ENCODE measurements at regions not wholly inside any gene's neighbourhood (a gene's known extent, or its start where the extent isn't known, plus 50 kb on each side); places are given as distances from the start of the nearest gene placed in this dataset.

DNA sequence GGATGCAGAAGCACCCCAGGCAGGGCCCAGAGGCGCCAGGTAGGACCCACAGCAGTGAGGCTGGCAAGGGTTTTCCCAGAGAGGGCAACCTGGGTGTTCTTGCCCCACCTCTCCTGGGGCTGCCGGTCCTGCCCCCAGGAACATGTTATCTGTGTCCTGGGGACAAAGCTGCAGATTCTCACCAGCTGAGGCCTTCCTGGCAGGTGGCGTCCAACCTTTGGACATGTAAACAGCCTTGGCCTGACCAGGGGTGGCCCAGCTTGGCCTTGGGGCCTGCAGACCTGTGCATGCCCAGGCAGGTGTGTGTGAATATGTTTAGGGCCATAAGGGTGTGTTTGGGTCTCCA is 101.8 kb upstream of the LARP1 start:
- H2BK120ac ChIP-seq (replicated peaks; ENCODE audit: low read depth, low read length) = no peak overlapping the region
- no peak overlapping the region; the same call in 1 of the 2 replicates for H2BK12ac ChIP-seq (ENCODE audit: low read depth, low read length)
- no peaks in the 10 kb centered on the region for H3K79me2 ChIP-seq (ENCODE audit: control insufficient read depth in 1 of 2, insufficient read depth in 2 of 2, low read length in 2 of 2)
- H3K23me2 ChIP-seq (ENCODE audit: low read depth, low read length) = no peaks in the 10 kb centered on the region
- no peak overlapping the region for H3K27ac ChIP-seq (ENCODE audit: low read depth, low read length)
- no peak overlapping the region for H3K18ac ChIP-seq (ENCODE audit: extremely low read depth, low read length)
- H2BK5ac ChIP-seq (ENCODE audit: low read depth, low read length) = 0 out of 2 replicates have a peak overlapping the region, but pooled peaks have one; percentile 46
- no peaks in the 10 kb centered on the region for H3K79me1 ChIP-seq (ENCODE audit: low read depth, low read length)
- no peak overlapping the region for H3K23ac ChIP-seq (ENCODE audit: insufficient read length)
- FAIRE-seq = no peak
- H3K14ac ChIP-seq (ENCODE audit: insufficient read length) = no peak overlapping the region
- no peak overlapping the region for H3K56ac ChIP-seq (replicated peaks; ENCODE audit: insufficient read length, low read depth, low read length)
- H3K36me3 ChIP-seq (ENCODE audit: control insufficient read depth in 2 of 4, insufficient read depth in 4 of 4, low read length in 3 of 4) = no peaks in the 10 kb centered on the region
- no peak overlapping the region for H3K9ac ChIP-seq (replicated peaks in 1 of 4; ENCODE audit: extremely low read depth in 1 of 4, low read depth in 3 of 4, low read length in 3 of 4)
- H2AFZ ChIP-seq (ENCODE audit: low read length) = no peak overlapping the region
- H3K4me2 ChIP-seq (ENCODE audit: insufficient read depth in 1 of 2, low read depth in 2 of 2, low read length in 2 of 2) = no peak overlapping the region
- ChIA-PET CTCF (ENCODE audit: partially characterized antibody) (interaction anchor here (0.6 to 5.1 kb wide), 10 partner anchors 21 to 176 kb away, joined by 3 to 46 read pairs (median 4); no protein-coding TSS in a partner anchor), POLR2A (ENCODE audit: partially characterized antibody) (no interaction called here)
- no peak overlapping the region for H2BK15ac ChIP-seq (ENCODE audit: low read length)
- H3K4me1 ChIP-seq (replicated peaks in 1 of 4; ENCODE audit: control insufficient read depth in 3 of 4, insufficient read depth in 4 of 4, low read length in 3 of 4) = peaks cover 0 to 7% (median 2%) of the 10 kb centered on the region in 4 experiments; a peak in 2 of 7 replicates
- no peaks in the 10 kb centered on the region; a peak in 2 of 7 replicates for H3K27me3 ChIP-seq (replicated peaks in 1 of 4; ENCODE audit: control insufficient read depth in 3 of 4, extremely low read depth in 1 of 4, insufficient read depth in 3 of 4, low read length in 3 of 4)
- no peak for DNase-seq (ENCODE audit: low read depth in 1 of 2, low spot score in 2 of 2)
- H4K20me1 ChIP-seq (replicated peaks in 1 of 2; ENCODE audit: control insufficient read depth in 1 of 2, insufficient read depth in 2 of 2, low read length in 2 of 2) = no peaks in the 10 kb centered on the region
- no peak overlapping the region for H3K4ac ChIP-seq (replicated peaks; ENCODE audit: insufficient read length, low read depth, low read length)
- no peaks in the 10 kb centered on the region for H3K9me3 ChIP-seq (ENCODE audit: insufficient read depth in 2 of 2, low read depth in 1 of 2, low read length in 1 of 2)
- no peak overlapping the region for H2BK20ac ChIP-seq (ENCODE audit: low read length)
- H4K91ac ChIP-seq (replicated peaks; ENCODE audit: insufficient read length, low read length) = no peak overlapping the region
- no peak overlapping the region for H4K8ac ChIP-seq (ENCODE audit: extremely low read depth, insufficient read depth, low read length)
- no peak for TF ChIP-seq BACH1 (IDR thresholded peaks at IDR 0.05; ENCODE audit: low read length)
- TF ChIP-seq GTF2F1 (IDR thresholded peaks at IDR 0.05; ENCODE audit: borderline replicate concordance, low read depth, low read length) = no peak
- no peak for TF ChIP-seq KDM5A (IDR thresholded peaks at IDR 0.05; ENCODE audit: low read length)
- TF ChIP-seq RBBP5 (IDR thresholded peaks at IDR 0.05; ENCODE audit: borderline replicate concordance, low read depth, low read length) = no peak
- TF ChIP-seq GABPA (IDR thresholded peaks at IDR 0.05; ENCODE audit: borderline replicate concordance, insufficient read depth, low read length) = no peak
- no peak for TF ChIP-seq EGR1 (IDR thresholded peaks at IDR 0.05; ENCODE audit: borderline replicate concordance, low read depth, low read length)
- TF ChIP-seq EZH2 (IDR thresholded peaks at IDR 0.05; ENCODE audit: low read depth, low read length, severe bottlenecking) = no peak
- TF ChIP-seq, protein P1, sequence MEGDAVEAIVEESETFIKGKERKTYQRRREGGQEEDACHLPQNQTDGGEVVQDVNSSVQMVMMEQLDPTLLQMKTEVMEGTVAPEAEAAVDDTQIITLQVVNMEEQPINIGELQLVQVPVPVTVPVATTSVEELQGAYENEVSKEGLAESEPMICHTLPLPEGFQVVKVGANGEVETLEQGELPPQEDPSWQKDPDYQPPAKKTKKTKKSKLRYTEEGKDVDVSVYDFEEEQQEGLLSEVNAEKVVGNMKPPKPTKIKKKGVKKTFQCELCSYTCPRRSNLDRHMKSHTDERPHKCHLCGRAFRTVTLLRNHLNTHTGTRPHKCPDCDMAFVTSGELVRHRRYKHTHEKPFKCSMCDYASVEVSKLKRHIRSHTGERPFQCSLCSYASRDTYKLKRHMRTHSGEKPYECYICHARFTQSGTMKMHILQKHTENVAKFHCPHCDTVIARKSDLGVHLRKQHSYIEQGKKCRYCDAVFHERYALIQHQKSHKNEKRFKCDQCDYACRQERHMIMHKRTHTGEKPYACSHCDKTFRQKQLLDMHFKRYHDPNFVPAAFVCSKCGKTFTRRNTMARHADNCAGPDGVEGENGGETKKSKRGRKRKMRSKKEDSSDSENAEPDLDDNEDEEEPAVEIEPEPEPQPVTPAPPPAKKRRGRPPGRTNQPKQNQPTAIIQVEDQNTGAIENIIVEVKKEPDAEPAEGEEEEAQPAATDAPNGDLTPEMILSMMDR (IDR thresholded peaks at IDR 0.05; ENCODE audit: control extremely low read depth in 1 of 3, insufficient read depth in 1 of 3, low read depth in 1 of 3, low read length in 3 of 3) = no peak
- WGBS, 2 experiments (ENCODE audit: extremely low coverage in 1 of 2, insufficient coverage in 1 of 2, insufficient read length in 1 of 2, insufficient replicate concordance in 2 of 2, low coverage in 1 of 2, low lambda C conversion rate in 2 of 2, missing lambda C conversion rate in 1 of 2) = 88% methylated on average over 3 of the region's 3 CpGs; no CpG with 5 or more reads in 1 of the 2 experiments
- H4K5ac ChIP-seq (ENCODE audit: insufficient read length, low read depth, low read length) = no peak overlapping the region
- H2AK5ac ChIP-seq (ENCODE audit: low read depth, low read length) = no peak overlapping the region
- no peak overlapping the region for H3K4me3 ChIP-seq (ENCODE audit: extremely low read depth in 1 of 4, insufficient read depth in 2 of 4, low read depth in 3 of 4, low read length in 4 of 4)
